ENCODE measurements at regions not wholly inside any gene's neighbourhood (a gene's known extent, or its start where the extent isn't known, plus 50 kb on each side); places are given as distances from the start of the nearest gene placed in this dataset.

GRCh38 chr12:89192429-89192828 is 159.9 kb downstream of the DUSP6 start:
- TF ChIP-seq, protein P1, sequence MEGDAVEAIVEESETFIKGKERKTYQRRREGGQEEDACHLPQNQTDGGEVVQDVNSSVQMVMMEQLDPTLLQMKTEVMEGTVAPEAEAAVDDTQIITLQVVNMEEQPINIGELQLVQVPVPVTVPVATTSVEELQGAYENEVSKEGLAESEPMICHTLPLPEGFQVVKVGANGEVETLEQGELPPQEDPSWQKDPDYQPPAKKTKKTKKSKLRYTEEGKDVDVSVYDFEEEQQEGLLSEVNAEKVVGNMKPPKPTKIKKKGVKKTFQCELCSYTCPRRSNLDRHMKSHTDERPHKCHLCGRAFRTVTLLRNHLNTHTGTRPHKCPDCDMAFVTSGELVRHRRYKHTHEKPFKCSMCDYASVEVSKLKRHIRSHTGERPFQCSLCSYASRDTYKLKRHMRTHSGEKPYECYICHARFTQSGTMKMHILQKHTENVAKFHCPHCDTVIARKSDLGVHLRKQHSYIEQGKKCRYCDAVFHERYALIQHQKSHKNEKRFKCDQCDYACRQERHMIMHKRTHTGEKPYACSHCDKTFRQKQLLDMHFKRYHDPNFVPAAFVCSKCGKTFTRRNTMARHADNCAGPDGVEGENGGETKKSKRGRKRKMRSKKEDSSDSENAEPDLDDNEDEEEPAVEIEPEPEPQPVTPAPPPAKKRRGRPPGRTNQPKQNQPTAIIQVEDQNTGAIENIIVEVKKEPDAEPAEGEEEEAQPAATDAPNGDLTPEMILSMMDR (IDR thresholded peaks at IDR 0.05): no peak

GRCh38 chr12:89189448-89189847 is 162.9 kb downstream of the DUSP6 start:
- TF ChIP-seq, protein P1 (IDR thresholded peaks at IDR 0.05): no peak

DNA sequence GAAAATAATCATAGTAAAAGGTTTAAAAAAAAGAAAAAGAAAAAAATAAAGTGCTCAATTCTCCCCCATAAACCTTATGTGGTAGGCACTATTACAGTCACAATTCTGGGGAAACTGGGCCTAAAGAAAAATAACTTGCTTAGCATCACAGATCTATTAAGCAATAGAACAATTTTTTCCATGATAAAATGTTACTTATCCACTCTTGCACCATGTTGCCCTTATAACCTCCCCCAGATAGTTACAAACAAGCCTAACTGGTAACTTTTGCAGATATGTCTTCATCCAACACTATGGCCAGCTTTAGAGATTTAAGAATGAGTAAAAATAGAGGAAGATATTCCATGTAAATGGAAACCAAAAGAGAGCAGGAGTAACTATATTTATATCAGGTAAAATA is 164.8 kb downstream of the DUSP6 start:
- TF ChIP-seq, protein P1 (IDR thresholded peaks at IDR 0.05): no peak

GRCh38 chr12:89185889-89186288 is 166.4 kb downstream of the DUSP6 start:
- TF ChIP-seq, protein P1 (IDR thresholded peaks at IDR 0.05): no peak

GRCh38 chr12:89185181-89185580 is 167.1 kb downstream of the DUSP6 start:
- TF ChIP-seq, protein P1 (IDR thresholded peaks at IDR 0.05): no peak

- TF ChIP-seq, protein P1 (IDR thresholded peaks at IDR 0.05): no peak
Measured at GRCh38 chr12:89183985-89184435, 168.3 kb downstream of the DUSP6 start.

GRCh38 chr12:89181271-89181920 is 170.9 kb downstream of the DUSP6 start:
- TF ChIP-seq, protein P1 (IDR thresholded peaks at IDR 0.05): no peak

DNA sequence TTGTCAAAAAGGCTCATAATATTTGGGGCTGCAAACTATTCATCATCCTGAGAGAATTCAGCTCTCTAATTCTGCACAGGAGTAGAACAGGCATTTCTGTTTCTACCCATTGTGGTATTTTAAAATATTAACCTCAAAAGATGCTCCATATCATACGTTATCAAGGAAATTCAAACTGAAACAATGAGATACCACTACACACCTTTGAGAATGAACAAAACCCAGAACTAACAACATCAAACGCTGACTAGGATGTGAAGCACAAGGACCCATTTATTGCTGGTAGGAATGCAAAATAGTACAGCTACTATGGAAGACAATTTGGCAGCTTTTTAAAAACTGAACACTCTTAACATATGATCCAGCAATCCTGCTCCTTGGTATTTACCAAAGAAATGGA is 171.8 kb downstream of the DUSP6 start:
- TF ChIP-seq, protein P1 (IDR thresholded peaks at IDR 0.05): no peak
